ENCODE measurements at regions not wholly inside any gene's neighbourhood (a gene's known extent, or its start where the extent isn't known, plus 50 kb on each side); places are given as distances from the start of the nearest gene placed in this dataset.
A peak's percentile ranks its signal among the peaks of the same experiment; 100 is the strongest.

- Histone ChIP-seq H3K36me3 (replicated peaks) (no peaks in the 10 kb centered on the region), H3K4me3 (ENCODE audit: low read depth, low read length) (no peak overlapping the region), H3K27me3 (replicated peaks) (no peaks in the 10 kb centered on the region), H3K27ac (no peak overlapping the region)
- DNase-seq = no peak
- in situ Hi-C loops (cut with HindIII; ENCODE audit: low pct_ligation_motif_present, low sequenced_read_pairs) = no loop called here
- TF ChIP-seq CTCF (IDR thresholded peaks at IDR 0.05; ENCODE audit: low read depth, low read length, missing control alignments) = no peak
Measured at GRCh38 chr11:32256466-32256865, 165.6 kb downstream of the RCN1 start.

- H3K36me3 ChIP-seq (replicated peaks) = no peaks in the 10 kb centered on the region
- no peak overlapping the region for H3K4me3 ChIP-seq (ENCODE audit: low read depth, low read length)
- no peak overlapping the region for H3K27ac ChIP-seq
- DNase-seq = peak; percentile 40
- TF ChIP-seq CTCF (IDR thresholded peaks at IDR 0.05; ENCODE audit: low read depth, low read length, missing control alignments) = no peak
- H3K27me3 ChIP-seq (replicated peaks) = no peaks in the 10 kb centered on the region
- in situ Hi-C loops (cut with HindIII; ENCODE audit: low pct_ligation_motif_present, low sequenced_read_pairs) = no loop called here
Measured at GRCh38 chr11:32259641-32260081, 168.8 kb downstream of the RCN1 start.

GRCh38 chr11:32262367-32262766 lies 171.5 kb downstream of the RCN1 start:
- TF ChIP-seq CTCF (IDR thresholded peaks at IDR 0.05; ENCODE audit: low read depth, low read length, missing control alignments) = no peak
- Histone ChIP-seq H3K27me3 (replicated peaks) (no peaks in the 10 kb centered on the region), H3K4me3 (ENCODE audit: low read depth, low read length) (no peak overlapping the region), H3K36me3 (replicated peaks) (no peaks in the 10 kb centered on the region), H3K27ac (no peak overlapping the region)
- DNase-seq = no peak
- in situ Hi-C loops (cut with HindIII; ENCODE audit: low pct_ligation_motif_present, low sequenced_read_pairs) = no loop called here

GRCh38 chr11:32265911-32266310 lies 169.4 kb downstream of the WT1 start:
- Histone ChIP-seq H3K4me3 (ENCODE audit: low read depth, low read length) (no peak overlapping the region), H3K27ac (no peak overlapping the region), H3K27me3 (replicated peaks) (no peaks in the 10 kb centered on the region), H3K36me3 (replicated peaks) (no peaks in the 10 kb centered on the region)
- no peak for TF ChIP-seq CTCF (IDR thresholded peaks at IDR 0.05; ENCODE audit: low read depth, low read length, missing control alignments)
- no peak for DNase-seq
- in situ Hi-C loops (cut with HindIII; ENCODE audit: low pct_ligation_motif_present, low sequenced_read_pairs) = no loop called here

- no peaks in the 10 kb centered on the region for H3K27me3 ChIP-seq (replicated peaks)
- H3K36me3 ChIP-seq (replicated peaks) = no peaks in the 10 kb centered on the region
- no peak overlapping the region for H3K4me3 ChIP-seq (ENCODE audit: low read depth, low read length)
- DNase-seq = no peak
- in situ Hi-C loops (cut with HindIII; ENCODE audit: low pct_ligation_motif_present, low sequenced_read_pairs) = no loop called here
- H3K27ac ChIP-seq = no peak overlapping the region
- TF ChIP-seq CTCF (IDR thresholded peaks at IDR 0.05; ENCODE audit: low read depth, low read length, missing control alignments) = no peak
Measured at GRCh38 chr11:32266601-32267000, 168.7 kb downstream of the WT1 start.

- Histone ChIP-seq H3K27ac (no peak overlapping the region), H3K36me3 (replicated peaks) (no peaks in the 10 kb centered on the region), H3K27me3 (replicated peaks) (no peaks in the 10 kb centered on the region), H3K4me3 (ENCODE audit: low read depth, low read length) (no peak overlapping the region)
- no peak for DNase-seq
- in situ Hi-C loops (cut with HindIII; ENCODE audit: low pct_ligation_motif_present, low sequenced_read_pairs) = no loop called here
- TF ChIP-seq CTCF (IDR thresholded peaks at IDR 0.05; ENCODE audit: low read depth, low read length, missing control alignments) = no peak
Measured at GRCh38 chr11:32267679-32268187, 167.6 kb downstream of the WT1 start.
